Transverse colon (tissue), 3 donors: ENCODE measurements at regions not wholly inside any gene's neighbourhood (a gene's known extent, or its start where the extent isn't known, plus 50 kb on each side); places are given as distances from the start of the nearest gene placed in this dataset.

Experiments
- EP300 ChIP-seq: sonication (generic); formaldehyde crosslinking; IDR thresholded peaks from one replicate; pipeline ENCODE4 v1.6.1; 2017; ENCODE audit warnings: antibody characterized with exemption, low read depth
- TF ChIP-seq, protein P1 (sequence below), 5 experiments: fragments of 200-600 bp in 3 of 5; fragments of 450-650 bp in 2 of 5; sonication (generic) in 3 of 5; IDR thresholded peaks; 1 replicate in 2 of 5; 2 replicates in 3 of 5; pipeline ENCODE4 v1.5.1; 2016 to 2017; ENCODE audit warnings: antibody characterized with exemption in 5 of 5, inconsistent platforms in 3 of 5, mild to moderate bottlenecking in 2 of 5, moderate library complexity in 1 of 5

DNA sequence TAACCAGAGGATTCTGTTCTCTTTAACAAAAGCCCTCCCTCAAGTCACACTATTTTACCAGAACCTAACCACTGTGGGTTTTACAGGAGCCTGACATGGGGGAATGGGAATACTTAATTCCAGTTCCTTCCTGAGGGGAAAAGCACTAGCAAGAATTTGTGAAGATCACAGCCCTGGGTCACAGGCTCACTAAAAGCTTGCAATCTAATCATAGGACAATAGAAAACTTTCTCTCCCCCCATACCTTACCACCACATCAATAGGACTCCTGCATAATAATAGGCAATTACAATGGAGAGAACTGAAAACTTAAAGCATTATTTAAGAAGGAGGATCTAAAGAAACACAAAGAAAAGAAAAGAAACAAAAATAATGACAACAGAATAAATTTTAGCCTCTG, 225.8 kb upstream of the ZNF804A start:
- TF ChIP-seq, protein P1, sequence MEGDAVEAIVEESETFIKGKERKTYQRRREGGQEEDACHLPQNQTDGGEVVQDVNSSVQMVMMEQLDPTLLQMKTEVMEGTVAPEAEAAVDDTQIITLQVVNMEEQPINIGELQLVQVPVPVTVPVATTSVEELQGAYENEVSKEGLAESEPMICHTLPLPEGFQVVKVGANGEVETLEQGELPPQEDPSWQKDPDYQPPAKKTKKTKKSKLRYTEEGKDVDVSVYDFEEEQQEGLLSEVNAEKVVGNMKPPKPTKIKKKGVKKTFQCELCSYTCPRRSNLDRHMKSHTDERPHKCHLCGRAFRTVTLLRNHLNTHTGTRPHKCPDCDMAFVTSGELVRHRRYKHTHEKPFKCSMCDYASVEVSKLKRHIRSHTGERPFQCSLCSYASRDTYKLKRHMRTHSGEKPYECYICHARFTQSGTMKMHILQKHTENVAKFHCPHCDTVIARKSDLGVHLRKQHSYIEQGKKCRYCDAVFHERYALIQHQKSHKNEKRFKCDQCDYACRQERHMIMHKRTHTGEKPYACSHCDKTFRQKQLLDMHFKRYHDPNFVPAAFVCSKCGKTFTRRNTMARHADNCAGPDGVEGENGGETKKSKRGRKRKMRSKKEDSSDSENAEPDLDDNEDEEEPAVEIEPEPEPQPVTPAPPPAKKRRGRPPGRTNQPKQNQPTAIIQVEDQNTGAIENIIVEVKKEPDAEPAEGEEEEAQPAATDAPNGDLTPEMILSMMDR (IDR thresholded peaks at IDR 0.05) = no peak
- TF ChIP-seq EP300 = no peak
